Fibroblast of villous mesenchyme (primary cell): ENCODE measurements at regions not wholly inside any gene's neighbourhood (a gene's known extent, or its start where the extent isn't known, plus 50 kb on each side); places are given as distances from the start of the nearest gene placed in this dataset.

Experiments used
- DNase-seq: peaks from one replicate; pipeline ENCODE4 v3.0.0-alpha.2; 2010; ENCODE audit warnings: low read depth
- H3K4me3 ChIP-seq: 2 replicates; pipeline ENCODE4 v1.5.1; 2011; ENCODE audit warnings: low read depth, mild to moderate bottlenecking, low read length
- TF ChIP-seq, protein P1 (sequence below): IDR thresholded peaks from 2 replicates; pipeline ENCODE4 v1.5.1; 2012; ENCODE audit warnings: low read depth, mild to moderate bottlenecking, low read length; ENCODE audit not compliant: insufficient read depth

DNA sequence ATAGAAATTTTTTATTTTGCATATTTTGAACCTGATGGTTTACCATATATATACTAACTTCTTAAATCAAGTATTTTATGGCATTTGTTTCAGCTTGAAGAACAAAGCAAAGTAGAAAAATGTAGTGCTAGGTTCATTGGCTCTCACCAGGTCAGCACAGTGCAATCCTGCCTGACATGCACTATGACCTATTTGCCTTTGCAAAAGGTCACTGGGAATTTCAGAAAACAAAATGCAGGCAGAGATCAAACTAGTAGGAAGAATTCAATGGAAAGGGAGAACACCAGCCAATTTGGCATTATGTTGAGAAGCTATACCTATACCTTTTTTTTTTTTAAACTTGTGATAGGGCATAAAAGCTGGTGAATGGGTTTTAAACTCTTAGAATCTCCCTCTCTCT lies 329.8 kb upstream of the SGO1 start:
- TF ChIP-seq, protein P1, sequence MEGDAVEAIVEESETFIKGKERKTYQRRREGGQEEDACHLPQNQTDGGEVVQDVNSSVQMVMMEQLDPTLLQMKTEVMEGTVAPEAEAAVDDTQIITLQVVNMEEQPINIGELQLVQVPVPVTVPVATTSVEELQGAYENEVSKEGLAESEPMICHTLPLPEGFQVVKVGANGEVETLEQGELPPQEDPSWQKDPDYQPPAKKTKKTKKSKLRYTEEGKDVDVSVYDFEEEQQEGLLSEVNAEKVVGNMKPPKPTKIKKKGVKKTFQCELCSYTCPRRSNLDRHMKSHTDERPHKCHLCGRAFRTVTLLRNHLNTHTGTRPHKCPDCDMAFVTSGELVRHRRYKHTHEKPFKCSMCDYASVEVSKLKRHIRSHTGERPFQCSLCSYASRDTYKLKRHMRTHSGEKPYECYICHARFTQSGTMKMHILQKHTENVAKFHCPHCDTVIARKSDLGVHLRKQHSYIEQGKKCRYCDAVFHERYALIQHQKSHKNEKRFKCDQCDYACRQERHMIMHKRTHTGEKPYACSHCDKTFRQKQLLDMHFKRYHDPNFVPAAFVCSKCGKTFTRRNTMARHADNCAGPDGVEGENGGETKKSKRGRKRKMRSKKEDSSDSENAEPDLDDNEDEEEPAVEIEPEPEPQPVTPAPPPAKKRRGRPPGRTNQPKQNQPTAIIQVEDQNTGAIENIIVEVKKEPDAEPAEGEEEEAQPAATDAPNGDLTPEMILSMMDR, result no peak
- DNase-seq, result no peak
- no peak overlapping the region for H3K4me3 ChIP-seq

DNA sequence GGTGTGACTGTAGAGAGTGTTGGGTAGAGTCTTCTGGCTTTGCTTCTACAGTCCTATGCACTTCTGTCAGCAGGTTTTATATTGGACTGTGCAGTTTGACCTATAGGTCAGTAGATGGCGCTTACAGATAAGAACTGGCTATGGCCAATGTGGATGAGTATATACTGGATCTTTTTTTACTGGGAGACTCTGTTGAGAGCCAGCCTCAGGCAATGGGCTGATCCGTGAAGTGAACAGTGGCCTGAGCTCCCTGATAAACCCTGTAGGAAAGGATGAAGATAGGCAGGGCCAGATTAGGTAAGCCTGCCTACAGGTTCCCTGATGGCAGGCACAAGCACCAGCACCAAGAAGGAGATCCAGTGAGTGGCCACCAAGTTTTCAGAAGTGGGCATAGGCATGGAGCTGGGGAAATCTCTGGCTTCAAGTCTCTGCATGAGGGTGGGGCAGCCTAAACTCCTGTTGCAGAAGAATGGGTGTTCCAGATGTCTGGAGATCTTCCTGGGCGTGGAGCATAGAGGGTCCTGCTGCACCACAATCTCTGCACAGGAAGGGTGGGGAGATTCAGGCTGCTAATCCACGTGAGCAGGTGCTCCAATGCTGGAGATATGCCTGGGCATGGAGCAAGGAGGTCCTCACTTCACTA lies 326.0 kb upstream of the SGO1 start:
- TF ChIP-seq, protein P1, result peak; percentile 69
- peak; percentile 60 for DNase-seq
- H3K4me3 ChIP-seq, result no peak overlapping the region

DNA sequence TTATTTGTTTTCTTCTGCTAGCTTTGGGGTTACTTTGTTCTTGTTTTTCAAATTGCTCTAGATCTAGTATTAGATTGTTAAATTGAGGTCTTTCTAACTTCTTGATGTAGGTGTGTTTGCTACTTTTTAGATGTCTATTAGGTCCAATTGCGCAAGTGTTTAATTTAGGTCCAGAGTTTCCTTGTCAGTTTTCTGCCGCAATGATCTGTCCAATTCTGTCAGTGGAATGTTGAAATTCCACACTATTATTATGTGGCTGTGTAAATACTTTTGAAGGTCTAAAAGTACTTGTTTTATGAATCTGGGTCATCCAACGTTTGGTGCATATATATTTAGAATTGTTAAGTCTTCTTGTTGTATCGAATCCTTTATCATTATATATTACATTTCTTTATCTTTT lies 324.4 kb upstream of the SGO1 start:
- H3K4me3 ChIP-seq, result no peak overlapping the region
- no peak for DNase-seq
- TF ChIP-seq, protein P1, result no peak

DNA sequence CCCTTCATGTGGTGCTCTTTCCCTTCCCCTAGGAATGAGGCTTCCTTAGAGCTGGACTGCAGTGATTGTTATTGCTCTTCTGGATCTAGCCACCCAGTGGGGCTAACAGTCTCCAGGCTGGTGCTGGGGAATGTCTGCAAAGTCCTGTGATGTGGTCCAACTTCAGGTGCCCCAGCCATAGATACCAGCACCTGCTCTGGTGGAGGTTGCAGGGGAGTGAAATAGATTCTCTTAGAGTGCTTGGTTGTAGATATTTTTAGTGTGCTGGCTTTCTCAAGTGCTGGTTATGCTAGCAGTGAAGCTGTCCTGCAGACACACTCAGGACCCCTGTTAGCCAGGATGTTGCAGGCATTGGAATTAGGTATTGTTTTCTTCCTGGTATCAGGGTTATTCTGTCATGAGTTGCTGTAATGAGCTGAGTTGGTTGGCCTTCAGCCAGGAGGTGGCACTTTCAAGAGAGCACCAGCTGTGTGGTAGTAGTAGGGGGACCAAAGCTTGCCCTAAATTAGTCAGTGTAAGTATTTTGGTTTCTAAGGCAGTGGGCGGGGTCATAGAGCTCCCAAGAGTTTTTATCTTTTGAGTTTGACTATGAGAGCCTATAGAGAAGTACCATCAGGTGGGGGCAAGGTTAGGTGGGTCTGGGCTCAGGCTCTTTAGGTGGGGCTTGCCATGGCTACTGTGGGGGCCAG lies 317.5 kb upstream of the SGO1 start:
- TF ChIP-seq, protein P1, result no peak
- H3K4me3 ChIP-seq, result no peak overlapping the region
- DNase-seq, result no peak

DNA sequence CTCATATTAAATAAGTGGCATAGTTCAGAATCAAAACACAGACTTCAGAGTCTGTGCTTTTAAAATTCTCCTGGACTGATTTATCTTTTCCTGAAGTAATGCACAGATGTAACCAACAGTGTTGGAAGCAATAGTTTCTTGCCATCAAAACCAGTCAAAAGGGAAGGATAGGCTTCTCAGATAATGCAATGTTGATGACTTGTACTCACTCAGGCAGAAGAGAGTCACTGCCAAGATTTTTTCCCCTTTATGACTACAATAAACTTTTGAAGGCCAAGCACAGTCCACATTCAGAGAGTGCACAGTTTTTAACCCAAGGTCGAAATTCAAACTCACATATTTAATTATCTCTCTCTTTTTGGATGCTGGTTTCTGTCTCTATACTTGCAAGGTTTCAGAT lies 305.0 kb upstream of the SGO1 start:
- TF ChIP-seq, protein P1, result no peak

DNA sequence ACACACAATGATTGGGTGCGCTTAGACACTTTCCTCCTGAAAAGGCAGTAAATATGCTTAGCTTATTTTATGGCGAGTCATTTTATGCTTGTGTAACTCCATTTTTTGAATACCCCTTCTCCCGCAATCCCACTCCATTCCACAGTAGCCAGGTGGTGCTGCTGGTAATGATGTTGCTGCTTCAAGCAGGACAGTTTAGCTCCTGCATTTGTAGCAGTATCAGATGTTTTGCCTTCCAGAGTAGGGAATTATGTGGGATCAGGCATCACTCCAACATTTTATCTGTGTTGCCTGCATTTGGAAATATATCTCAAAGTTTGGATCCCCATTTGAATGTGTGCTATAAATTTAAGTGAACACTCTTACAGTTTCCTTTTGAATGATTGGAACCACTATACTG lies 302.1 kb upstream of the SGO1 start:
- no peak for DNase-seq
- TF ChIP-seq, protein P1, result no peak
- H3K4me3 ChIP-seq, result no peak overlapping the region

More for the DNA sequence above, 305.0 kb upstream of the SGO1 start:
- no peak overlapping the region for H3K4me3 ChIP-seq
- DNase-seq, result no peak
